AG09319 (cell line): ENCODE measurements at regions not wholly inside any gene's neighbourhood (a gene's known extent, or its start where the extent isn't known, plus 50 kb on each side); places are given as distances from the start of the nearest gene placed in this dataset.

Experiments used
- DNase-seq: peaks from one replicate; pipeline ENCODE4 v3.0.0-alpha.2; 2010; ENCODE audit warnings: low read depth; ENCODE audit errors: extremely low read depth
- CTCF ChIP-seq: IDR thresholded peaks from 2 replicates; pipeline ENCODE4 v1.5.1; 2011; ENCODE audit warnings: low read depth, mild to moderate bottlenecking, inconsistent platforms, low read length, moderate library complexity

GRCh38 chr5:89777758-89778157 lies 631.8 kb downstream of the CETN3 start:
- DNase-seq = no peak

GRCh38 chr5:89769975-89770374 lies 639.6 kb downstream of the CETN3 start:
- no peak for DNase-seq
- TF ChIP-seq CTCF = no peak

More at GRCh38 chr5:89777758-89778157, 631.8 kb downstream of the CETN3 start:
- TF ChIP-seq CTCF = no peak

GRCh38 chr5:89759802-89760201 lies 649.8 kb downstream of the CETN3 start:
- DNase-seq = no peak
- TF ChIP-seq CTCF = no peak

- TF ChIP-seq CTCF = no peak
- no peak for DNase-seq
Observed at GRCh38 chr5:89758146-89758545, 651.4 kb downstream of the CETN3 start.

GRCh38 chr5:89756955-89757354 lies 652.6 kb downstream of the CETN3 start:
- TF ChIP-seq CTCF = no peak

GRCh38 chr5:89755024-89755423 lies 654.5 kb downstream of the CETN3 start:
- DNase-seq = no peak

More at GRCh38 chr5:89756955-89757354, 652.6 kb downstream of the CETN3 start:
- no peak for DNase-seq

GRCh38 chr5:89735082-89735481 lies 674.5 kb downstream of the CETN3 start:
- no peak for TF ChIP-seq CTCF

More at GRCh38 chr5:89755024-89755423, 654.5 kb downstream of the CETN3 start:
- no peak for TF ChIP-seq CTCF

More at GRCh38 chr5:89735082-89735481, 674.5 kb downstream of the CETN3 start:
- DNase-seq = no peak
